CD4-positive, alpha-beta memory T cell (primary cell): ENCODE measurements at regions not wholly inside any gene's neighbourhood (a gene's known extent, or its start where the extent isn't known, plus 50 kb on each side); places are given as distances from the start of the nearest gene placed in this dataset.

Experiments
- CTCF ChIA-PET: fragments of 350-600 bp; sonication (Branson Sonifier 250); formaldehyde crosslinking; loops from one replicate; lab custom pipeline; 2021; ENCODE audit warnings: inconsistent platforms; ENCODE audit not compliant: partially characterized antibody; lab: Charles Lee
- POLR2A ChIA-PET: fragments of 350-600 bp; sonication (Branson Sonifier 250); formaldehyde crosslinking; loops from one replicate; lab custom pipeline; 2021; ENCODE audit not compliant: partially characterized antibody; lab: Charles Lee
- DNase-seq, 5 donors: peaks; one replicate each; pipeline versions ENCODE4 v3.0.0 to v3.0.0-alpha.2; 2020 to 2022; ENCODE audit warnings: mixed read lengths in 1 of 5
- H3K27ac ChIP-seq: one replicate; pipeline ENCODE4 v1.7.0; 2013; ENCODE audit warnings: low read depth, low read length
- H3K27me3 ChIP-seq: 2 replicates; pipeline ENCODE4 v1.7.0; 2013; ENCODE audit warnings: mild to moderate bottlenecking, low read length, moderate library complexity; ENCODE audit not compliant: insufficient read depth
- H3K36me3 ChIP-seq: 2 replicates; pipeline ENCODE4 v1.7.0; 2013; ENCODE audit warnings: mild to moderate bottlenecking, low read length, moderate library complexity; ENCODE audit not compliant: insufficient read depth
- H3K4me1 ChIP-seq: 2 replicates; pipeline ENCODE4 v1.7.0; 2013; ENCODE audit warnings: mild to moderate bottlenecking, low read length, moderate library complexity; ENCODE audit not compliant: insufficient read depth
- H3K4me3 ChIP-seq, 2 donors: one replicate each; pipeline ENCODE4 v1.7.0; 2013; ENCODE audit warnings: low read length in 2 of 2, mild to moderate bottlenecking in 1 of 2
- H3K9me3 ChIP-seq, 2 donors: one replicate each; pipeline ENCODE4 v1.7.0; 2013; ENCODE audit warnings: low read length in 2 of 2, control low read depth in 1 of 2; ENCODE audit not compliant: control insufficient read depth in 1 of 2
- H3K27ac Mint-ChIP-seq, 7 donors: one replicate each; pipeline ENCODE4 v1.8.0; 2020 to 2021; ENCODE audit warnings: mixed read lengths in 7 of 7, mild to moderate bottlenecking in 6 of 7, inconsistent platforms in 3 of 7, moderate library complexity in 3 of 7
- H3K27me3 Mint-ChIP-seq, 2 donors: one replicate each; pipeline ENCODE4 v1.8.0; 2020 to 2021; ENCODE audit warnings: mixed read lengths in 2 of 2
- H3K36me3 Mint-ChIP-seq, 2 donors: one replicate each; pipeline ENCODE4 v1.8.0; 2020 to 2021; ENCODE audit warnings: mixed read lengths in 2 of 2, inconsistent platforms in 1 of 2, mild to moderate bottlenecking in 1 of 2
- H3K4me1 Mint-ChIP-seq, 4 donors: one replicate each; pipeline ENCODE4 v1.8.0; 2020 to 2021; ENCODE audit warnings: mixed read lengths in 4 of 4, mild to moderate bottlenecking in 1 of 4
- H3K4me3 Mint-ChIP-seq, 8 donors: one replicate each; pipeline ENCODE4 v1.8.0; 2020 to 2021; ENCODE audit warnings: mixed read lengths in 8 of 8, mild to moderate bottlenecking in 7 of 8, moderate library complexity in 6 of 8, inconsistent platforms in 3 of 8
- H3K9me3 Mint-ChIP-seq, 8 donors: one replicate each; pipeline ENCODE4 v1.8.0; 2020 to 2021; ENCODE audit warnings: mixed read lengths in 8 of 8, mild to moderate bottlenecking in 5 of 8, inconsistent platforms in 3 of 8, moderate library complexity in 1 of 8
- intact Hi-C: fragments of 100-400 bp; cut with micrococcal nuclease; formaldehyde crosslinking; loops from one replicate; pipeline ENCODE4 v1.15.1; 2023

DNA sequence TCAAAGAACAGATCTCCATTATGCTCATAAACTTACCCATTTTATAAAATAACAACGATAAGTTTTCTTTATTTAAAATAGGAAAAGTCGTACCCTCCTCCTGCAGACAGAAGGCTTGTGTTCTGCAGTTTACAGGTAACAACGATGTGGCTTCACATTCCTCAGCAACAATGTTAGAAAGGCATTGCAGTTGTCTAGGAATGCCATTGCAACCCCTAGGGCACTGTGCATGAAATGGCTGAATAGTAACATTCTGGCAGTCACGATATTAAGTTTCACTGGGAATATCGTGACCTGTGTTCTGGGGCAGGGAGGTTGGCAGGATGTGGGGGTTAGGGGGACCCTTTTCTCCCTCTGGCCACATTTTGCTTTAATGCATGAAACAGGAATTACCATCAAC lies 331.9 kb downstream of the DEPDC1B start:
- Mint-ChIP-seq H3K4me3 (no peak overlapping the region), H3K4me1 (no peaks in the 10 kb centered on the region), H3K36me3 (no peaks in the 10 kb centered on the region), H3K27me3 (no peaks in the 10 kb centered on the region), H3K9me3 (peaks cover 0 to 4% (median 2%) of the 10 kb centered on the region in 8 donors), H3K27ac (no peak overlapping the region)
- no peaks in the 10 kb centered on the region for H3K9me3 ChIP-seq
- no peak overlapping the region for H3K27ac ChIP-seq
- intact Hi-C loops: no loop called here
- no peaks in the 10 kb centered on the region for H3K36me3 ChIP-seq
- no peaks in the 10 kb centered on the region for H3K4me1 ChIP-seq
- no peak overlapping the region for H3K4me3 ChIP-seq
- no peak for DNase-seq
- no peaks in the 10 kb centered on the region for H3K27me3 ChIP-seq
- ChIA-PET POLR2A (no interaction called here), CTCF (no interaction called here)

DNA sequence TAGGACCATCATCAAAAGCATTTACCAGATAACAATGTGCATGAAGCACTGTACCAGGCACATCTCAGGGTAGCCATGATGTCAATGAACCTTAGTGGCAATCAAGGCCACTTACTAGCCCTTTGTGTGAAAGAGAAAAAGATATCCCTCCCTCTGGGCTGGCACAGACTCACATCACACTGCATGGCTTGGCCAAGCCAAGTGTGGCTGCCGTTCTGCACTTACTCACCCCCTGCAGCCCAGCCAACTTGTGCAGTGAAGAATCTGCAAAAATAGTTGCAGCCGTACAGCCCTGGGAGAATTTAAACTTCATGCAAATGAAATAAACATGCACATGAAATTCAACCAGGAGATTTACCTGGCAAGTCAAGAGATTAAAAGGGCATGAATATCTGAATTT lies 333.5 kb downstream of the DEPDC1B start:
- intact Hi-C loops: no loop called here
- Mint-ChIP-seq H3K9me3 (peaks cover 0 to 4% (median 0%) of the 10 kb centered on the region in 8 donors), H3K27me3 (no peaks in the 10 kb centered on the region), H3K4me1 (no peaks in the 10 kb centered on the region), H3K27ac (no peak overlapping the region), H3K36me3 (no peaks in the 10 kb centered on the region), H3K4me3 (no peak overlapping the region)
- H3K9me3 ChIP-seq: no peaks in the 10 kb centered on the region
- no peaks in the 10 kb centered on the region for H3K27me3 ChIP-seq
- H3K4me1 ChIP-seq: no peaks in the 10 kb centered on the region
- ChIA-PET POLR2A (no interaction called here), CTCF (no interaction called here)
- no peak overlapping the region for H3K27ac ChIP-seq
- H3K36me3 ChIP-seq: no peaks in the 10 kb centered on the region
- no peak for DNase-seq
- no peak overlapping the region for H3K4me3 ChIP-seq

DNA sequence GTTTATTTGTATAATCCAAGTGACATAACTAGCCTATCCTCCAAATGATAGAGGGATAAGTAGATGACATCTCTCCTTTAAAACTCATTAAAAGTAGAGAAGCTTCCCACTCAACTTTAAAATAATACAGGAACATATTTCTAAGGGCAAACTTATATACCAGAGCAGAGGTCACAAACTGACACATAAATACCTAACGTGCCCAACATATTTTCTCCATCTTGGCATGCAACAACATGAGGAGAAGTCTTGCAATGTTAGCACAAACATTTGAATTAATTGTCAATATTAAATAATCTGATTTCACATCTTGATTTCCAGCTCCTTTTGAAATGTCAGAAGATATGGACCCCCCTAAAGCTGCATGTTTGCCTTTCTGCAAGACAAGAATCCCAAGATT lies 335.0 kb downstream of the DEPDC1B start:
- H3K36me3 Mint-ChIP-seq: no peaks in the 10 kb centered on the region

DNA sequence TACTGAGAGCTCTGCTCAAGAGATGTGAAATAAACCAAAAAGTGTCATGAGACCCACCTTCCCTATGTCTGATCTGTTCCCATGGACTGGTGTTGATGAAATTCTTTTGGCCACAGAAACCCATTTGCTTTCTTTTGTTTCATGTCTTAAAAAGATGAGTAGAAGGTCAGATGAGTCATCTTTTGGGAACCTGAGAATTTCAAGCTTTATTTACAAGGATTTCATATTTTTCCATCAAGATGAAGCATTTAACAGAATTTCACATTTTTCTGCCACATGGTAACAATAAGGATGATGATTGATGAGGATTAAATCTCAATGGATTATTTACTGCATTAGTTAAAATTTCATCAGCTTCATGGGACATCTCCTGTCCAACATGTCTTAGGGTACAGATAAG lies 337.8 kb downstream of the DEPDC1B start:
- no peak overlapping the region for H3K27ac ChIP-seq
- H3K9me3 ChIP-seq: no peaks in the 10 kb centered on the region
- H3K4me3 Mint-ChIP-seq: no peak overlapping the region
- intact Hi-C loops: no loop called here
- H3K9me3 Mint-ChIP-seq: peaks cover 0 to 7% (median 0%) of the 10 kb centered on the region in 8 donors
- no peaks in the 10 kb centered on the region for H3K27me3 ChIP-seq
- CTCF ChIA-PET: no interaction called here
- no peak overlapping the region for H3K27ac Mint-ChIP-seq
- no peaks in the 10 kb centered on the region for H3K27me3 Mint-ChIP-seq
- H3K36me3 ChIP-seq: no peaks in the 10 kb centered on the region
- H3K4me3 ChIP-seq: no peak overlapping the region
- H3K4me1 ChIP-seq: no peaks in the 10 kb centered on the region
- no peaks in the 10 kb centered on the region for H3K36me3 Mint-ChIP-seq
- no peaks in the 10 kb centered on the region for H3K4me1 Mint-ChIP-seq
- no peak for DNase-seq
- POLR2A ChIA-PET: no interaction called here

More for the DNA sequence above, 335.0 kb downstream of the DEPDC1B start:
- no peaks in the 10 kb centered on the region for H3K36me3 ChIP-seq
- H3K9me3 Mint-ChIP-seq: peaks cover 0 to 8% (median 0%) of the 10 kb centered on the region in 8 donors
- no peak for DNase-seq
- POLR2A ChIA-PET: no interaction called here
- intact Hi-C loops: no loop called here
- H3K27ac Mint-ChIP-seq: no peak overlapping the region
- H3K4me1 Mint-ChIP-seq: no peaks in the 10 kb centered on the region
- no peak overlapping the region for H3K4me3 ChIP-seq
- H3K27me3 ChIP-seq: no peaks in the 10 kb centered on the region
- CTCF ChIA-PET: no interaction called here
- H3K27ac ChIP-seq: no peak overlapping the region
- no peaks in the 10 kb centered on the region for H3K4me1 ChIP-seq
- H3K27me3 Mint-ChIP-seq: no peaks in the 10 kb centered on the region
- no peaks in the 10 kb centered on the region for H3K9me3 ChIP-seq
- H3K4me3 Mint-ChIP-seq: no peak overlapping the region

DNA sequence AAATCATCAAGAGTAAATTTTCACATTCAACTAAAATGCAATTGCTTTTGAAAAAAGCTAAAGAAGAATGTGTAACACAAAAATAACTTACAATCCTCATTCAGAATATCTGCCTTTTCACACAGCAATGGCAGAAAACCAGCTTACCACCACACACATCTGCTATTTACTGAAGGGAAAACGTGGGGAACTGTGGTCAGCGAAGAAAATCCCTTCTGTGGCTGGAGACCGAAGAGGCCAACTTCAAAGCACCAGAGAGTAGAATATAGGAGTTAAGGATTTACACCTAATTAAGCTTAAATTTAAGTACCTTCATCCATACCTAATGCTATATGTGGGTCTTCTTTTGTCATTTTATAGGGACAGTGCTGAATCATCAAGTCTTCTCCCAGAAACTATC lies 339.6 kb downstream of the DEPDC1B start:
- Histone ChIP-seq H3K36me3 (no peaks in the 10 kb centered on the region), H3K4me1 (no peaks in the 10 kb centered on the region), H3K27me3 (no peaks in the 10 kb centered on the region), H3K4me3 (no peak overlapping the region), H3K9me3 (no peaks in the 10 kb centered on the region), H3K27ac (no peak overlapping the region)
- H3K4me1 Mint-ChIP-seq: no peaks in the 10 kb centered on the region
- no peaks in the 10 kb centered on the region for H3K27me3 Mint-ChIP-seq
- no peaks in the 10 kb centered on the region for H3K36me3 Mint-ChIP-seq
- no peak for DNase-seq
- H3K4me3 Mint-ChIP-seq: no peak overlapping the region
- intact Hi-C loops: no loop called here
- CTCF ChIA-PET: no interaction called here
- POLR2A ChIA-PET: no interaction called here
- peaks cover 0 to 7% (median 0%) of the 10 kb centered on the region in 8 donors for H3K9me3 Mint-ChIP-seq
- no peak overlapping the region for H3K27ac Mint-ChIP-seq

DNA sequence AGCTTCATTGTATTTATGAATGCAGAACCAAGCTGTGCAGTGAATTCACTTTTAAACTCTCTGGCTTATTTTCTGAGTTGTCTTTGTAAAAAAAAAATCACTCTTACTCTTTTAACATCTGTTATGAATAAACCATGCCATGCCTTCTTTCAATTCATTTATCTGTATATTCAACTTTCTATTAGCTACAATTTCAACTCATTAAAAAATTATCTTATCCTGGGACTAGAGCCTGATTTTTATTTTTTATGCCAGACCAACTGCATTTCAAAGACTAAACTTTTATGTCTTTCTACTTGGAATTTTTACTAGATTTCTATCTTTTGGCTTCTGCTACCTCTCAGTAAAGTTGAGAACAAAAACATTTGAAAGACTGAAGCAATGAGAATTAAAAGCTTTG lies 342.7 kb downstream of the DEPDC1B start:
- Histone ChIP-seq H3K9me3 (no peaks in the 10 kb centered on the region), H3K27me3 (peaks cover 3% of the 10 kb centered on the region), H3K36me3 (no peaks in the 10 kb centered on the region), H3K4me3 (no peak overlapping the region), H3K4me1 (no peaks in the 10 kb centered on the region), H3K27ac (no peak overlapping the region)
- Mint-ChIP-seq H3K9me3 (peaks cover 0 to 8% (median 0%) of the 10 kb centered on the region in 8 donors), H3K4me3 (no peak overlapping the region), H3K27me3 (no peaks in the 10 kb centered on the region), H3K27ac (no peak overlapping the region), H3K36me3 (no peaks in the 10 kb centered on the region), H3K4me1 (no peaks in the 10 kb centered on the region)
- intact Hi-C loops: no loop called here
- ChIA-PET POLR2A (no interaction called here), CTCF (no interaction called here)
- no peak for DNase-seq

DNA sequence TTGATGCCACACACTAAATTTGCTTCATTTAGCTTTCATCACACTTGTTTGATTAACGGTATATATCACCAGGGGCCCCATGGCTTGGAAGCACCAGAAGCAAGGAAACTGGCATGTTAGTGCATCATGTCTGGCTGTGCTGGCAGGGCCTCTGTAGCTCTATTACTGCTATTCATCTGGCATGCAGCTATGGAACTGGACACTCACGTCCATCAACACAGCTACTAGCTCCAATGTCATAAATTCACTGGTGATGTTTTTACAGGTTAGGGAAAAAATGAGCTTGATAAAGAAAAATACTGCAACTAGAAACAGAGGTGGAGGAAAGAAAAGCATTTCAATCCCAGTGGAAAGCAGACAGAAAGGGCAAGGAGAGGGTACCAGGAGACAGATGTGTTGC lies 343.2 kb downstream of the DEPDC1B start:
- Histone ChIP-seq H3K4me1 (no peaks in the 10 kb centered on the region), H3K9me3 (no peaks in the 10 kb centered on the region), H3K27ac (no peak overlapping the region), H3K4me3 (no peak overlapping the region), H3K27me3 (peaks cover 4% of the 10 kb centered on the region), H3K36me3 (no peaks in the 10 kb centered on the region)
- Mint-ChIP-seq H3K9me3 (peaks cover 0 to 8% (median 0%) of the 10 kb centered on the region in 8 donors), H3K36me3 (no peaks in the 10 kb centered on the region), H3K4me3 (no peak overlapping the region), H3K27me3 (no peaks in the 10 kb centered on the region), H3K4me1 (no peaks in the 10 kb centered on the region), H3K27ac (no peak overlapping the region)
- intact Hi-C loops: no loop called here
- no peak for DNase-seq
- POLR2A ChIA-PET: no interaction called here
- CTCF ChIA-PET: no interaction called here

DNA sequence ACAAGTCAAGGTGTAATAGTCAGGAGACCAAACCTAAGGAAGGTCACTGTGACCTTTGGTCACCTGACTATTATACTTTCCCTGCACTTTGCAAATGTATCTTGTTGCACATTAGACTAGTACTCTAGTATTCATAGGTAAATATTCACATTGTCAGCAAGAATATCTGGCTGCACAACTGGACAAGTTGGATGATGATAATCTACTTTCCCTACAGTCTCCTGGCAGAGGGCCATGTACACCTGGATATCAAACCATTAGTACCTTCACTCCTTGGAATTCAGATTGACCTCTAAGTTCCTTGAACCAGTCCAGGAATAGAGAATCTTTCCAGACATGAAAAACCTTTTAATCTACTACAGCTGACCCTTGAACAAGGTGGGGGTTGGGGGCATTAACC lies 344.8 kb downstream of the DEPDC1B start:
- CTCF ChIA-PET: no interaction called here

More for the DNA sequence above, 344.8 kb downstream of the DEPDC1B start:
- Histone ChIP-seq H3K27ac (no peak overlapping the region), H3K4me3 (no peak overlapping the region), H3K36me3 (no peaks in the 10 kb centered on the region), H3K9me3 (no peaks in the 10 kb centered on the region), H3K4me1 (no peaks in the 10 kb centered on the region), H3K27me3 (peaks cover 4% of the 10 kb centered on the region)
- Mint-ChIP-seq H3K9me3 (peaks cover 0 to 6% (median 1%) of the 10 kb centered on the region in 8 donors), H3K36me3 (no peaks in the 10 kb centered on the region), H3K27ac (no peak overlapping the region), H3K4me1 (no peaks in the 10 kb centered on the region), H3K4me3 (no peak overlapping the region), H3K27me3 (no peaks in the 10 kb centered on the region)
- intact Hi-C loops: no loop called here
- no peak for DNase-seq
- POLR2A ChIA-PET: no interaction called here
